ENCODE measurements at regions not wholly inside any gene's neighbourhood (a gene's known extent, or its start where the extent isn't known, plus 50 kb on each side); places are given as distances from the start of the nearest gene placed in this dataset.

DNA sequence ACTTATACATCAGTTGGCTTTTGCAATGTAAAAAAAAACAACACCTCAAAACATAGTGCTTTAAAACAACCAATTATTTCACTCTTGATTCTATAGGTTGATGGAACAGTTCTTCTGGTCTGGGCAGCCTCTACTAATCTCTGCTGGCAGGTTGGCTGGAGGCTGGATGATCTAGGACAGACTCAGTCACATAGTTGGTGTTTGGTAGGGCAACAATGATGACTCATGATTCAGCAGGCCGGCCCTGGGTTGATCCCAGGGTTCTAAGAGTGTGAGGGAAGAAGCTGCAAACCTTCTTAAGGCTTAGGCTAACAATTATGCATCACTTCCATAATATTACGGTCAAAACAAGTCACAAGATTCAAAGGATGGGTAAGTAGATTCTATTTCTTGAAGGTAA lies 558.2 kb downstream of the ZNF674 start:
- TF ChIP-seq, protein P1, sequence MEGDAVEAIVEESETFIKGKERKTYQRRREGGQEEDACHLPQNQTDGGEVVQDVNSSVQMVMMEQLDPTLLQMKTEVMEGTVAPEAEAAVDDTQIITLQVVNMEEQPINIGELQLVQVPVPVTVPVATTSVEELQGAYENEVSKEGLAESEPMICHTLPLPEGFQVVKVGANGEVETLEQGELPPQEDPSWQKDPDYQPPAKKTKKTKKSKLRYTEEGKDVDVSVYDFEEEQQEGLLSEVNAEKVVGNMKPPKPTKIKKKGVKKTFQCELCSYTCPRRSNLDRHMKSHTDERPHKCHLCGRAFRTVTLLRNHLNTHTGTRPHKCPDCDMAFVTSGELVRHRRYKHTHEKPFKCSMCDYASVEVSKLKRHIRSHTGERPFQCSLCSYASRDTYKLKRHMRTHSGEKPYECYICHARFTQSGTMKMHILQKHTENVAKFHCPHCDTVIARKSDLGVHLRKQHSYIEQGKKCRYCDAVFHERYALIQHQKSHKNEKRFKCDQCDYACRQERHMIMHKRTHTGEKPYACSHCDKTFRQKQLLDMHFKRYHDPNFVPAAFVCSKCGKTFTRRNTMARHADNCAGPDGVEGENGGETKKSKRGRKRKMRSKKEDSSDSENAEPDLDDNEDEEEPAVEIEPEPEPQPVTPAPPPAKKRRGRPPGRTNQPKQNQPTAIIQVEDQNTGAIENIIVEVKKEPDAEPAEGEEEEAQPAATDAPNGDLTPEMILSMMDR (optimal IDR thresholded peaks at IDR 0.05 in 1 of 3, IDR thresholded peaks at IDR 0.05 in 1 of 3, conservative IDR thresholded peaks at IDR 0.05 in 1 of 3; ENCODE audit: extremely low read depth in 1 of 3, insufficient read depth in 2 of 3, low read length in 3 of 3) = no peak
- no peak for TF ChIP-seq EZH2 (IDR thresholded peaks at IDR 0.05; ENCODE audit: low read length)
